GM18499 (cell line): ENCODE measurements at regions not wholly inside any gene's neighbourhood (a gene's known extent, or its start where the extent isn't known, plus 50 kb on each side); places are given as distances from the start of the nearest gene placed in this dataset.

Experiments
- ATAC-seq: cut with Tn5 transposase; IDR thresholded peaks from one replicate; pipeline ENCODE4 v1.9.1; 2021; ENCODE audit warnings: moderate number of reproducible peaks; ENCODE audit not compliant: insufficient read depth, unreplicated experiment

GRCh38 chr14:65339866-65340265, 72.7 kb upstream of the FUT8 start:
- ATAC-seq, result no peak

GRCh38 chr14:65344011-65344410, 68.5 kb upstream of the FUT8 start:
- ATAC-seq, result no peak

DNA sequence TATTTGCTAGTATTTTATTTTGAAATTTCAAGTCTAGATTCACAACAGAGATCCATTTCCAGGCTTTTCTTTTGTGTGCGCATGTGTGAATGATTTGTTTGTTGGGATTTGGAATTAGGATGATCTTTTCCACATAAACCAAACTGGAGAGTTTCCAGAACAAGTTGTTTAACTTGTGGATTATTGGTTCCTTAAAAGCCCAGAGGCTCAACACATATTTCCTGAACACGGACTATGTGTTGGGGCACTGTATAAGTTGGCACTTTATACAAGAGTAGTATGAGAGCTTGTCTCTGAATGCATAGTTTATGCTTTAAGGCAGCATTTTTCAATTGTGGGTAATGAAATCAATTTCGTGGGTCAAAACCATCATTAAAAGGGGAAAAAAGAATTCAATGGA, 67.3 kb upstream of the FUT8 start:
- ATAC-seq, result no peak

DNA sequence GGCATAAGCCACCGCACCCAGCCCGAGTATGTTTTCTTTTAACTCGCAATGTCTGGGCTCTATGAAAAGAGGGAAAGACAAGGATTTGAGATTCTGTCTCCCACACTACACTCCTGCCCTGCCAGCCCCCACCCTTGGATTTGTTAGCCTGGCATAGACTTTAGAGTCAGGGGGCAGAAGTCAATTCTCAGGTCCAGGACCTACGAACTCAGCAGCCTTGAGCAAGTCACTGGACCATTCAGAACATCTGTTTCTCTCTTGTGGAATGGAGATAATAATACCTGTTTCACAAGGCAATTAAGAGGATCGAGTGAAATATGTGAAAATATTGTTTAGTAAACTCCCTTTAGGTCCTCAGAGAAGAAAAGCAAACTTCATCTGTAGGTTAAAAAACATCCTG, 66.1 kb upstream of the FUT8 start:
- no peak for ATAC-seq

GRCh38 chr14:65346895-65347294, 65.6 kb upstream of the FUT8 start:
- no peak for ATAC-seq

DNA sequence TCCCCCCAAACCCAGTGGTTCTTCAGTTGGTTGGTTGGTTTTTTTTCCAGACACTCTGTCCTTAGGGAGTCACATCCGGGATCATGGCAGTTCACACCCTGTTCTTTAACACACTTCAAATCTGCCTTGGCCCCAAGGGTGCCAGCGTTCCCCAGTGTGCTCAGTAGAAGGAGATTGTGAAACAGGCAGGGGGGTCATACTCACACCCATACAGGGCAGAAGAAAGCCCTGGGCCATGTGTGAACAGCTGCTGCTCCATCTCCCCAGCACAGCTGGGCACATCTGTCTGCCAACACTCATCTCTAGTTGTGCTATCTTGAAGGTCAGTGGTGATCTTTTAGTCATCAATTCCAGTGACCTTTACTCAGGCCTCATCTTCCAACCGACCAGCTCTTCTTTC, 64.4 kb upstream of the FUT8 start:
- no peak for ATAC-seq

DNA sequence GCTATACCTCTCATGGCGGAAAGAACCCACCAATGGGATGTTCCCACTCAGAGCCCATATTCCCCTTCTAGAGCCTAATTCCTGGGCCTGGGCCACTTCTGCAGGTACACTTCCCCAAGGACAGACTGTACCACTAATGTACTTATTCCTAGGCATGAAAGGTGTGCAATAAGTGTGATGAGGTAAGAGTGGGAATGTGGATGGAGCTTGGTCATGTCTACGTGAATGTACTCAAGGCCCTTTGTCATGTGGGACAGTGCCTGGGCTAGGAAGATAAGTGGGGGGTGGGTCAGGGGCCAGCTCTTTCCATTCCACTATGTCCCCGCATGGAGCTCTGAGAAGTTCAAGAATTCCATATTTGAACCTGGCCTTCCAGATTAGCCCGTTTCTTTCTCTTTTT, 63.4 kb upstream of the FUT8 start:
- no peak for ATAC-seq

DNA sequence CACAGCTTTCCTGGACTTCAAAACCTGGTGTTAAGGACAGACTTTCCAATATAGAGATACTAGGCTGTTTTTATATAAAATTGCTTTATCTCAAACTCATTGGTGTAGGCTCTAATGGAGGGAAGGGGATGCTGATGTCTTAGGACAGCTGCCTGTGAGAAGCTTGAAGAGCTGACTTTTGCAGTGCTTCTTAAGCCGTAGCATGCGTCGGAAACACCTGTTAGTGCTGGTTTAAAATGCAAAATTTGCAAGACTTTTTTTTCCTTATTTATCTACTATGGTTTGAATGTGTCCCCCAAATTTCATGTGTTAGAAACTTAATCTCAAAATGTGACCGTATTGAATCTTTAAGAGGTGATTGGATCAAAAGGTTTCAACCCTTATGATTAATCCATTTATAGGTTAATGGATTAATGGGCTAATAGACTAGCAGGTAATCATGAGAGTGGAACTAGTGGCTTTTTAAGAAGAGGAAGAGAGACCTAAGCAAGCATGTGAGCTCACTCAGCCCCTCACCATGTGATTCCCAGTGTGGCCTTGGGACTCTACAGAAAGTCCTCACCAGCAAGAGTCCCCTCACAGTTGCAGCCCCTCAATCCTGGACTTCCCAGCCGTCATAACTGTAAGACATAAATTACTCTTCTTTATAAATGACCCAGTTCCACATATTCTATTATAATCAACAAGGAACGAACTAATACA, 60.9 kb upstream of the FUT8 start:
- peak; percentile 51 for ATAC-seq

DNA sequence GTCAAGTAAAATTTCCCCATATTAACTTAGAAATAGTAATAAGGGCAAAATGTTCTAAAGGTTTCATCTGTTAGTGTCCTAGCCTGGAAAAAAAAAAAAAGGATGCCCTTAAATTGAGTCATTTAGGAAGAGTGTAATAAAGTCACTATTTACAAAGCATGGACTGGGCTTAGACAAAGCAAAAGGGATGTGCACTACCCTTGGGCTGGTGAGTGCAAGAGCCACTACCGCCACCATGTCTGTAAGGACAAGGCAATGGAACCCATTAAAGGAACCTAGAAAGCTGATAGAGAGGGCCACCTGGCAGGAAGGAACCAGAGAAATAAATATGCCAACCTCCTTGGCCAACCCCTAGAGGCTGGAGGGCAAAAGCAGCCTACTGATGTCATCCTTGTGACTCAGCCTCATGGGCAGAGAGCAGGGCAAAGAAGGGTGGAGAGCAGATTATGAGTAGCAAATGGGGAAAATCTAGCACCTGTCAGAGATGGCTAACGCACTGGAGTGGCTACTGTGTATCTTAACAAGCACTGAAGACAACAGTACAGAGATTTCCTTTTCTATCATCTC, 59.5 kb upstream of the FUT8 start:
- no peak for ATAC-seq

DNA sequence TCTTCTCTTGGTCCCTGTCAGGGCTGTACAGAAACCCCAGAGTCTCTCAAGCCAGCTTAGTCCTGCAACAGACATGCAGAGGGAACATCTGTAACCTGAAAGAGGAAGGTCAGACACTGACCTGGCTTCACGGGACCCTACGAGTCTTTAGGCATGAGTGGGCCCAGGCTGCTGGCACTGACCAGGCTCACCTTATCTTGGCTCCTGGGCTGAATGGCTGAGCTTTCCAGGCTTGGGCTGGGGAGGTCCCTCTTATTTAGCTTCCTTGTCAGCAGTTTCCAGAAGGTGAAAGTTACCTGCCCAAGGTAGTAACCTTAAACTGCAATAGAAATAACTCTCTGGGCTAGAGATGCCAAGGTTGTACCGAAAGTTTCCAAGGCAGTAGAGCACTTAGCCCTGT, 58.4 kb upstream of the FUT8 start:
- ATAC-seq, result no peak

DNA sequence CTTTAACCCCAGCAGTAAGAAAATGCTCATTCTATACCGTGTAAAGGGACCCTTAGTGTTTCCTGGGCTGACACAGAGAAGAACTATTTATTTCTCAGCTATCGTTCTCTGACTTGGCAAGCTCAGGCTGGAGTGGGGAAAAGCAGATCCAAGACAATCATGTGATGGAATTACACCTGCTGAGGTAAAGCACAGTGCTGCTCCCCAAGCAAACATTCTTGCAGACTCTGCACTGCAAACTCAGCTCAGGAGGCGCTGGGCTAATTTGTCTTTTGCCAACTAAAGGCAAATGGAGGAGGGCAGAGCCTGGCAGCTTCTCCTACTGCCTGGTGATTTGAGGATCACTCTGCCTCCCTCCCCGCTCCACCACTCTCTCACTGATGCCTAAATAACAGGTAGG, 57.8 kb upstream of the FUT8 start:
- no peak for ATAC-seq

- ATAC-seq, result no peak
These were observed 56.1 kb upstream of the FUT8 start for GRCh38 chr14:65356327-65356836.

DNA sequence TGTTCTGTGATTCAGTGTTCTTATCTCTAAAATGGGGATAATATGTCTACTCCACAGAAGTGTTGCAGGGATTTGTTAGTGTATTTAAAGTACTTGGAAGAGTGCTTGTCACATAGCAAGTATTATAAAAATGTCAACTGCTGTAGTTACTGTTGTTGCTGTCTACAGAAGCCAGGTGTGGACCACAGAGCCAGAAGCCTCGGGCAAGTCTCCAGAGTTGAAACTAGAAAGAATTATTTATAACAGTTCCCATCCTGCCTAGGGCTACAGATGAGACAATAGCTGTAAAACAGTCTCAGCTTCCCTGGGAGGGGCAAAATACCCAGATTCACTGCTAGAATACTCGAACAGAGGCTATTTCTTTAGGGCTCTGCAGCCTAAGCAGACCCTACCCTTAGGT, 55.4 kb upstream of the FUT8 start:
- ATAC-seq, result no peak

GRCh38 chr14:65357689-65358088, 54.8 kb upstream of the FUT8 start:
- ATAC-seq, result no peak

DNA sequence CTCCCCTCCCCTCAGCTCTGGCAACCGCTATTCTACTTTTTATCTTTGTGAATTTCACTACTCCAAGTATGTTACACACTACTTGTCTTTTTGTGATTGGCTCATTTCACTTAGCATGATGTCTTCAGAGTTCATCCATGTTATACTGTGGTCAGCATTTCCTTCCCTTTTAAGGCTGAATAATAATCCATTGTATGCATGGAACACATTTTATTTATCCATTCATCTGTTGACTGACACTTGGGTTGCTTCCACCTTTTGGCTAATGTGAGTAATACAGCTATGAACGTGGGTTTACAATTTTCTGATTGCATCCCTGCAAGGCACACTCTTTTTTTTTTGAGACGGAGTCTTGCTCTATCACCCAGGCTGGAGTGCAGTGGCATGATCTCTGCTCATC, 53.0 kb upstream of the FUT8 start:
- no peak for ATAC-seq

DNA sequence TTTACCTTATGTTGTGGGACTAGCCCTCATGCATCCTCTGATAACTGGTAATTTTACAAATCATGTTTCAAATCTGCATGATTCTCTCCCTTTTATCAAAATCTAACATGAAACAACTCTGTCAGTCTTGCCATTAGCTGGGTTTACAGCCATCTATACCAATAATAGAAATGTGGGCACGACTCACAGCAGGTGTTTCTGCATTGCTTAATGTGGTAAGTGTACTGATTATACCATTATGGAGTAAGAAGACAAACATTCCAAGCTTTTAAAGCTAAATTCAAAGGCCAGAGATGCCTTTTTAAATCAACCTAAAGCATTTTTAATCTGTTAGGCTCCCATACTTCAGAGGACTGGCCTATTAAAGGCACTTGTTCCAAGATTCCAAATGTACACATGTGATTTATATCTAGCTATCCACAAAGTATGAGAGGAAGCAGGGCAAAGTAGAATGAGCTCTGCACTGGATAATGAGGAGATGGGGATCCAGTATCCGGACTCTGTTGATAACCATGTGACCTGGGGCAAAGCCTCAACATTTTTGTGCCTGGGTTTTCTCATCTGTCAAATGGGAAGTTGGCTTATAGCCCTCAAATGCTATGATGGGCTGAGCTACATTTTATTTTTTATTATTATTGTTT, 52.3 kb upstream of the FUT8 start:
- no peak for ATAC-seq

- no peak for ATAC-seq
These were observed 50.6 kb upstream of the FUT8 start for GRCh38 chr14:65361920-65362319.
